PC-9 (cell line): ENCODE measurements at regions not wholly inside any gene's neighbourhood (a gene's known extent, or its start where the extent isn't known, plus 50 kb on each side); places are given as distances from the start of the nearest gene placed in this dataset.

Experiments
- BruUV-seq: library from RNA; stranded (reverse); fragments of 400-500 nt; replicated peaks from 2 replicates; lab custom pipeline; 2021; lab: Mats Ljungman, UMichigan
- CTCF ChIA-PET: fragments of 300-600 bp; sonication (Branson Sonifier 250); formaldehyde crosslinking; loops from one replicate; lab custom pipeline; 2022; ENCODE audit warnings: antibody characterized with exemption; lab: Charles Lee
- POLR2A ChIA-PET: fragments of 300-600 bp; sonication (Branson Sonifier 250); formaldehyde crosslinking; loops from one replicate; lab custom pipeline; 2022; ENCODE audit warnings: antibody characterized with exemption; ENCODE audit not compliant: unreplicated experiment; lab: Charles Lee
- DNase-seq, 2 experiments: peaks; one replicate each; pipeline versions ENCODE4 v3.0.0 to v3.0.0-alpha.2; 2015 to 2022; ENCODE audit warnings: mixed read lengths in 1 of 2
- H2AFZ ChIP-seq: fragments of 200-600 bp; sonication (generic); 2 replicates; pipeline ENCODE4 v1.8.1; 2017; ENCODE audit warnings: antibody characterized with exemption
- H3F3A ChIP-seq: fragments of 200-600 bp; sonication (generic); 2 replicates; pipeline ENCODE4 v1.8.1; 2017; ENCODE audit warnings: antibody characterized with exemption, mild to moderate bottlenecking, low read depth; ENCODE audit not compliant: insufficient read depth
- H3K27ac ChIP-seq: fragments of 200-600 bp; sonication (generic); 2 replicates; pipeline ENCODE4 v1.6.1; 2016; ENCODE audit warnings: mixed run types
- H3K27me3 ChIP-seq: fragments of 200-600 bp; sonication (generic); 2 replicates; pipeline ENCODE4 v1.6.1; 2016; ENCODE audit warnings: low read depth, mixed run types; ENCODE audit not compliant: insufficient read depth
- H3K36me3 ChIP-seq: fragments of 200-600 bp; sonication (generic); 2 replicates; pipeline ENCODE4 v1.6.1; 2016; ENCODE audit warnings: low read depth, mixed run types
- H3K4me1 ChIP-seq: fragments of 200-600 bp; sonication (generic); replicated peaks from 2 replicates; pipeline ENCODE4 v1.6.1; 2016; ENCODE audit warnings: mixed run types; ENCODE audit not compliant: insufficient read depth
- H3K4me2 ChIP-seq: fragments of 200-600 bp; sonication (generic); 2 replicates; pipeline ENCODE4 v1.6.1; 2017; ENCODE audit warnings: mixed run types
- H3K4me3 ChIP-seq: fragments of 200-600 bp; sonication (generic); 2 replicates; pipeline ENCODE4 v1.6.1; 2016; ENCODE audit warnings: mixed run types
- H3K79me2 ChIP-seq: fragments of 200-600 bp; sonication (generic); 2 replicates; pipeline ENCODE4 v1.6.1; 2017; ENCODE audit warnings: low read depth, mixed run types
- H3K9me2 ChIP-seq: fragments of 200-600 bp; sonication (generic); 2 replicates; pipeline ENCODE4 v1.8.1; 2017; ENCODE audit warnings: mild to moderate bottlenecking; ENCODE audit not compliant: insufficient read depth
- H3K9me3 ChIP-seq: fragments of 200-600 bp; sonication (generic); 2 replicates; pipeline ENCODE4 v1.8.1; 2016; ENCODE audit warnings: low read depth; ENCODE audit not compliant: insufficient read depth
- H4K20me1 ChIP-seq: fragments of 200-600 bp; sonication (generic); 2 replicates; pipeline ENCODE4 v1.8.1; 2017; ENCODE audit not compliant: insufficient read depth
- EZH2 ChIP-seq: fragments of 200-600 bp; sonication (generic); IDR thresholded peaks from 2 replicates; pipeline ENCODE4 v1.8.0; 2017; ENCODE audit warnings: antibody characterized with exemption, low read depth
- intact Hi-C: fragments of 100-400 bp; cut with micrococcal nuclease; formaldehyde crosslinking; loops from one replicate; pipeline ENCODE4 v1.10.0; 2022; ENCODE audit not compliant: unreplicated experiment
- TF ChIP-seq, protein P1 (sequence below): fragments of 200-600 bp; sonication (generic); conservative IDR thresholded peaks from 2 replicates; pipeline ENCODE4 v1.6.1; 2017; ENCODE audit warnings: mixed run types, antibody characterized with exemption, mild to moderate bottlenecking, moderate library complexity

DNA sequence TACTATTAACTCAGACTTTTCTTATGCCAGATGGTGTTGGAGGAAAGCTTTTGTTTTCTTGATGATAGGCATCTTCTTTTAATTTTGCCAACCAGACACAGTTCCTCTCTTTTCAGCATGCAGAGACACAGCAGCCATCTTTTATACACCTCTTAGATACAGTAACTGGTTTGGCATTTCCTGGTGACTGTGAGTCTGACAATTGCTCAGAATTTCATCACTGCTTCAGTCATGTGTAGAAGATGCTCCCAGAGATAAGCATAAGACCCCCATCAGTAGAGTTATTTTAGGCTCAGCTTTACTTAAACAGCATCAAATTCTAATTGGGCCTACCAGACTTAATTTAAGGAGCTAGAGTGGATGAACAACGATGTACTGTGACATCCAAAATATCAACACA is 779.0 kb downstream of the SQOR start:
- Histone ChIP-seq H3K79me2 (no peaks in the 10 kb centered on the region), H3K9me2 (no peaks in the 10 kb centered on the region), H3K36me3 (no peaks in the 10 kb centered on the region), H3K4me3 (no peak overlapping the region), H3K4me2 (no peak overlapping the region), H3K27me3 (no peaks in the 10 kb centered on the region), H3K27ac (no peak overlapping the region), H3K4me1 (no peaks in the 10 kb centered on the region), H3F3A (no peaks in the 10 kb centered on the region), H3K9me3 (no peaks in the 10 kb centered on the region), H2AFZ (no peak overlapping the region), H4K20me1 (no peaks in the 10 kb centered on the region)
- no TSS peak for BruUV-seq
- intact Hi-C loops = no loop called here
- POLR2A ChIA-PET = no interaction called here
- CTCF ChIA-PET = no interaction called here
- DNase-seq = no peak
- TF ChIP-seq, protein P1, sequence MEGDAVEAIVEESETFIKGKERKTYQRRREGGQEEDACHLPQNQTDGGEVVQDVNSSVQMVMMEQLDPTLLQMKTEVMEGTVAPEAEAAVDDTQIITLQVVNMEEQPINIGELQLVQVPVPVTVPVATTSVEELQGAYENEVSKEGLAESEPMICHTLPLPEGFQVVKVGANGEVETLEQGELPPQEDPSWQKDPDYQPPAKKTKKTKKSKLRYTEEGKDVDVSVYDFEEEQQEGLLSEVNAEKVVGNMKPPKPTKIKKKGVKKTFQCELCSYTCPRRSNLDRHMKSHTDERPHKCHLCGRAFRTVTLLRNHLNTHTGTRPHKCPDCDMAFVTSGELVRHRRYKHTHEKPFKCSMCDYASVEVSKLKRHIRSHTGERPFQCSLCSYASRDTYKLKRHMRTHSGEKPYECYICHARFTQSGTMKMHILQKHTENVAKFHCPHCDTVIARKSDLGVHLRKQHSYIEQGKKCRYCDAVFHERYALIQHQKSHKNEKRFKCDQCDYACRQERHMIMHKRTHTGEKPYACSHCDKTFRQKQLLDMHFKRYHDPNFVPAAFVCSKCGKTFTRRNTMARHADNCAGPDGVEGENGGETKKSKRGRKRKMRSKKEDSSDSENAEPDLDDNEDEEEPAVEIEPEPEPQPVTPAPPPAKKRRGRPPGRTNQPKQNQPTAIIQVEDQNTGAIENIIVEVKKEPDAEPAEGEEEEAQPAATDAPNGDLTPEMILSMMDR = no peak
- TF ChIP-seq EZH2 = no peak

DNA sequence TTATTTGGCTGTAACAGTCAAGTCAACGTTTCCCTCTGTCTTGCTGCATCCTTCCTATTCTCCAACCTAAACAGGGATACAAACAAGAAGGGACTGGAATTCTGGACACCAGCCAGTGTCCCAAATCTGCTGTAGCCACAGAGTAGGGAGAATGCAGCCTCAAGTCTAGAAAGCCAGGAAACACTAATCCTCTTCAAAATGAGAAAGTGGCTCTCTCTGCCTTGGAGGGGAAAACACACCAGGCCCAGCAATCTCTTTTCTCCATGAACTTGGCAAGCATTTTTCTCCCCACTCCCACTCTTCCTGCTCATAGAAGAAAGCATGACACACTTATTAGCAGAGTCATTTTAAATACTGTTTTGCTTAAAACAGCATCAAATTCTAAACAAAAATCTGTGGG is 781.7 kb downstream of the SQOR start:
- H3K9me3 ChIP-seq = no peaks in the 10 kb centered on the region
- no peaks in the 10 kb centered on the region for H3K4me1 ChIP-seq
- no peak overlapping the region for H3K4me2 ChIP-seq
- no TSS peak for BruUV-seq
- H3K79me2 ChIP-seq = no peaks in the 10 kb centered on the region
- no peaks in the 10 kb centered on the region for H4K20me1 ChIP-seq
- H3K9me2 ChIP-seq = no peaks in the 10 kb centered on the region
- POLR2A ChIA-PET = no interaction called here
- H3K27me3 ChIP-seq = no peaks in the 10 kb centered on the region
- no peak for TF ChIP-seq EZH2
- TF ChIP-seq, protein P1 = no peak
- H2AFZ ChIP-seq = no peak overlapping the region
- CTCF ChIA-PET = no interaction called here
- no peak overlapping the region for H3K27ac ChIP-seq
- no peak for DNase-seq
- H3K36me3 ChIP-seq = no peaks in the 10 kb centered on the region
- H3F3A ChIP-seq = no peaks in the 10 kb centered on the region
- no peak overlapping the region for H3K4me3 ChIP-seq
- intact Hi-C loops = no loop called here

DNA sequence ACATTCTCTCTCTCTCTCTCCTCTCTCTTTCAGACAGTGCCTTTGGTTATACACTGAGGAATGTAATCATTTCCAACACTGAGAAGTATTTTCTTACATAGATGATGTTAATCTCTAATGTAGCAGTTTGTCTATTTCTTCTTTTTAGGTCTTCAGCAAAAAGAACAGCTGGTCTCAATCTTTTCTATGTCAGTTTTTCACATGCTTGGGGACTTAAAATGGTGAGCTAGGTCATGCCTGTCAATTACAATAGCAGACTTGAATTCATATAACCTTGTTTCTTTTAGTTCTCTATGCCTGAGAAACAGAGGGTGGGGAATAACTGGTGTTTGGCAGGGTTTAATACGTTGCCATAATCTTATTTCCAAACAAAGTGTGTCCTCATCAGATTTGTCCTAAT is 786.2 kb downstream of the SQOR start:
- no peak for DNase-seq
- intact Hi-C loops = no loop called here
- Histone ChIP-seq H3K36me3 (no peaks in the 10 kb centered on the region), H3K9me3 (no peaks in the 10 kb centered on the region), H3K4me1 (no peaks in the 10 kb centered on the region), H3K4me2 (no peak overlapping the region), H3K79me2 (no peaks in the 10 kb centered on the region), H3K27me3 (no peaks in the 10 kb centered on the region), H3K27ac (no peak overlapping the region), H3K4me3 (no peak overlapping the region), H3K9me2 (no peaks in the 10 kb centered on the region), H3F3A (no peaks in the 10 kb centered on the region), H4K20me1 (no peaks in the 10 kb centered on the region), H2AFZ (no peak overlapping the region)
- no peak for TF ChIP-seq EZH2
- TF ChIP-seq, protein P1 = no peak
- POLR2A ChIA-PET = no interaction called here
- CTCF ChIA-PET = no interaction called here
- BruUV-seq = no TSS peak
